ELF-1 (cell line): ENCODE measurements at regions not wholly inside any gene's neighbourhood (a gene's known extent, or its start where the extent isn't known, plus 50 kb on each side); places are given as distances from the start of the nearest gene placed in this dataset.

Source experiments
- DNase-seq: peaks from one replicate; pipeline ENCODE4 v3.0.0-alpha.2; 2016; ENCODE audit warnings: low read depth, low spot score

DNA sequence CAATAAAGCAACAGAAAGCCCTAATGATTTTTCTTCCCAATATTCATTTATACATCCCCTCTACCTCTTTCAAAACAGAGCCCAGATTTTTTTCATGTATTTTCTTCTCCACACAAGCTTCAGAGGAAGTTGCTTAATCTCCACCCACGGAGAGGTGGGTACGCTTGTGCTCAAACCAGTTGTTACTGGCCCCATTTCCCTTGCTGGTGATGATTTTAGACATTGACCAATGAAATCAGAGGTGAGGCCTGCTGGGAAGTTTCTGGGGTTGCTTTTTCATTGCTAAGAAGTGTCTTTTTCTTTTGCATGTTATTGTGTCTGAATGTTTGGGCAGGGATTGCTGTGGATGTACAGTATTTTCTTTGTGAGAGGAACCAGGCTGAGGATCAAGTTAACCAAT is 448.1 kb upstream of the B3GALT2 start:
- no peak for DNase-seq

DNA sequence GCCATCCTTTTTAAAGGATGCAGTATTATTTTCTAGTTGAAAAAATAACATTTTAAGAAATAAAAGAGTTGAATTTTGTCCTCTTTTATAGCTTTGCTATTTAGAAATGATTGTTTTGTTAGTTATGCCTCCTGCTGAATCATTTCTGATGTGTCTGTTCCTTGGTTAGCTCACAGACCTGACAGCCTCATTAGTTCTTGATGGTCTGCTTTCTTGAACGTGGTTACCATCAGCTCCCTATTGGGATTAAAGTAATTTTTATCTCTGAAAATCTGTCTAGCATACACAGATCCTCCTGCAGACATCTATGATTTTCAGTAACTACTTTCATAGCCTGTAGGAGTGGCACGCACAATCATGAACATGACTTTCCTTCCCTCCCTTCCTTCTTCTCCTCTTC is 447.6 kb upstream of the B3GALT2 start:
- no peak for DNase-seq

DNA sequence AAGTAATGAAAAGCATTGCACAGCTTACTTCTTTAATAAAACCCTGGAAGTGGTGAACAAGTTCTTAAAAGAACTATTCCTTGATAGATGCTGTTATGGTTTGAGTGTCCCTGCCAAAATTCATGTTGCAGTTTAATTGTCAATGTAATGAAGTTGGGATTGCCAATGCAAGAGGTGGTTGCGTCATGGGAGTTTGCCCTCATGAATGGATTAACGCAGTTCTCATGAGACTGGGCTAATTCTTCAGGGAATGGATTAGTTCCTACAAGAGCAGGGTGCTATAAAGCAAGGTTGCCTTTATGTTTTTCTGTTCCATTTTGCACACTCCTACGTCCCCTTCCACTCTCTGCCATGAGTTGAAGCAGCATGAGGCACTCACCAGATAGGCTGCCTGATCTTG is 446.7 kb upstream of the B3GALT2 start:
- no peak for DNase-seq

DNA sequence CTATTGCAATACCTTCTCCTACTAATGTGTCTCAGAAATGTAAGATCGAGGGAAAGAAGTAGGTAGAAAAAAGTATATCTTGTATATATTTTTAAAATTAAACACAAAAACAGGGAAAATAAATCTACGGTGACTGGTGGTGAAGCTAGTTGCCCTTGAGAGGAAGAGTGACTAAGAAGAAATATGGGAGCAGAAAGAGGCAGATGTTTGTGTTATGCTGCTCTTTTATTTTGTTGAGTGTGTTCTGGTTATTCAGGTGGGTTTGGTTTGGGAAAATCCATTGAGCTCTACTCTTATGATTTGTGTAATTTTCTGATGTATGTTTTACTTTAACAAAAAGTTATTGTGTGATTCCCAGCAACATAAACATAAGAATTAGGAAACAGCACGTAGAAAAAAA is 444.9 kb upstream of the B3GALT2 start:
- DNase-seq, result no peak

DNA sequence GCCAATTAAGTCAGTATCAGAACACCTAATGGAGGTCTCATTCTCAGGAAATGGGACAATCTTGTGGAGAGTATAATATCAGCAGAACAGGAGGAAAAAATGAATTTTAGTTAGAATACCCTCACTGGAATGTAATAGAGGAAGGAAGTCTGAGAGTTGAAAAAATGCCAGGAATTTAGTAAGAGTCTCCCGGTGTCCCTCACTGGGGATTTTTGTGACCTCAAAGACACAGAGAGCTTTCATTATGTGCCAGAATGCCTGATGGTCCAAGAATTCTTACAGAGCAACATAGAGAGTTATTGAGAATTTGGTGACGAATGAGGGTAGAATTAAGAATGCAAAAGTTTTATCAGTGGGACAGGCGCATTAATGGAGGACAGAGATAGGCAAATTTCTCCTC is 443.5 kb upstream of the B3GALT2 start:
- no peak for DNase-seq

DNA sequence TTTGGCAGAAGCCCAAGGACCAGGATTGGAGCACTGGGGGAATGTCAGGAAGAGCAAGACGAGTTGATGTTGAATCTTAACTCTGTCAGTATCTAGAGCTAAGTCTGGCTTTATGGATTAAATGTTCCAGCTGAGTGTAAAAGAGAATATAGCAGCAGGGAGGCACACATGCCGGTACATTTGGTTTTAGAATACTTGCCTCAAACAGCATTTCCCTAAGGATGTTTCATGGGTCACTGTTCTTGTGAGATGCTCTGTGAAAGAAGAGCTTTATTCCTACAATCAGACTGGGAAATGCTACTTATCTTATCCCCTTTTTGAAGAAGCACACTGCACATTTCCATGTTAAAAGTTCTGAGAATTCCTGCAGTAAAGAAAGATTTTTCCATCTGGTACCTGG is 440.3 kb upstream of the B3GALT2 start:
- no peak for DNase-seq

DNA sequence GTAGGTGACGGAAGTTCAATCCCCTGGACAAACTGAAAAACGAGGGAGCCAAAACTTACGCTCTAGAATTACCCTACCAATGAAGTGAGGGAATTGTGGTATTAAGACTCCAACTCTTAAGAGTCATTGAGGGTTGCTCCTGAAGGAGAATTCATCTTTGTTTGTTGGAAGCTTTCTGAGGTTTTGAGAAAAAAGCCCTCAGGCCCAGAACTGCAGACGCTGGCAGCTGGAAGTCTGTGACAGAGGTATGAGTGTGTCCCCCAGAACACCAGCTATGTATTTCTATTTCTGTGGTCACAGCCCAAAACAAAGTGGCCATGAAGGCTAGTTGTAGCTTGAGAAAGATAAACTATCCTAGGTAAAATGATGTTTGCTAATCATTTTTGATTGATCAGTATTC is 438.8 kb upstream of the B3GALT2 start:
- no peak for DNase-seq

DNA sequence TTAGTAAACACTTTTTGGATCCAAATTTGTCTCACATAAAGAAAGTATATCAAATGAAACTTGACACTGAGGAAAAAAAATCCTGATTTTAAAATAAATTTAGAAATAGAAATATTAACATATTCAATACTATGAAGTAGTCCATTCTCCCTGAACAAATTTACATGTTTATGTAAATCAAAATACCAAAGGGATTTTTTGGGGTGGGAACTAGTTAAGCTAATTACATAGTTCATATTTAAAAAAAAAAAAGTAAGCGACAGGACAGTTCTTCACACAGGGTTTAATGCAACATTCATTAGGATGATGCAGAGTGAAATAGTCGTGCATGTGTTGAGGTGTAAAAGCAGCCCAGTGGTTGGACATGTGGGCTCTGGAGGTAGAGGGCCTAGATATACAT is 433.5 kb upstream of the B3GALT2 start:
- no peak for DNase-seq

DNA sequence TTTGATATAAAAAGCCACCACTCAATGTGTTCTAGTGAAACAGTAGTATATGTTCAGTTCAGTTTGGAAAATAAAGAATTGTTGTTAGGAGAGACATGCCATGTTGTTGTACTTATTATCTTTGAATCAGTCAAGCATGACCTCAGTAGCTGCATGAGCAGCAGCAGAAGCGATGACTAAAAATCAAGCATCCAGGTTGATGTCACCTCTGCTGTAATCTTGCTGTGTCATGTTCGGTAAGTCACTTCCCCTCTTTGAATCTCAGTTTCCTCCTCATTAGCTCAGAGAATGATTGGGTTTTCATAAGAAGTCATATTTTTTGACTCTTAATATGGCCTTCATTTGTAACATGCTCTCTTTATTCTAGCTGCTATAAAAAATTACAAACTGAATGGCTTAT is 428.4 kb upstream of the B3GALT2 start:
- DNase-seq, result no peak

DNA sequence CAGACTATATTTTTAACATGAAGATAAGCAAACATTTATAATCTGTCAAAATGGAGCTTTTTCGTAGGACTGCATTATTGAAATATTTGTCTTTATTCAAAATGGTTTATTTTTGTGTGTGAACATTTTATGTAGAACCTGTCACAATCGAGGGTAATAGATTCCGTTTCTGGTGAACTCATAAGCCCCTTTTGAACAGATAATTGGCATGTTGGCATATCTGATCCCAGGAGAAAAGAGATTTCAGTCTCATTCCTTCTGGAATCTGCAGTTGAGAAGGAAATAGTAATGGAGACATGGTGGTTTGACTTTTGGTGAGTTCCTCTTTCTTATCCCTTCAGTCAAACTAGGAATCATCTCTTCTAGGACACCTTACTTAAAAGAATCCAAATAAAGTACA is 427.9 kb upstream of the B3GALT2 start:
- no peak for DNase-seq

DNA sequence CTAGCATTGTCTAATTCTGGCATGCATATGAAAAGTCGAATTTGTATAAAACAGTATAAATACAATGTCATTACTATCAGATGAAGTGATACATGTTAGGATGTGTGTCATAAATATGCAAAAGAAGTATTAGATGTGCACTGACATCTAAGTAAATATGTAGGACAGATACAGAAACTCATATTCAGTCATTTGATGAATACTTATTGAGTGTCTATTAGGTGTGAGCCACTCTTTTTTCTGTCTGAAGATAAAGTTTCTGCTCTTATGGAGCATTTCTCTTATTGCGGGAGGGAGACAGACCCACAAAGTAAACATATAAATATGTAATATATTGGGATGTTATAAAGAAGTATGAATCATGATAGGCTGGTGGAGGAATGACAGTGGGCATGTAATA is 426.6 kb upstream of the B3GALT2 start:
- no peak for DNase-seq

DNA sequence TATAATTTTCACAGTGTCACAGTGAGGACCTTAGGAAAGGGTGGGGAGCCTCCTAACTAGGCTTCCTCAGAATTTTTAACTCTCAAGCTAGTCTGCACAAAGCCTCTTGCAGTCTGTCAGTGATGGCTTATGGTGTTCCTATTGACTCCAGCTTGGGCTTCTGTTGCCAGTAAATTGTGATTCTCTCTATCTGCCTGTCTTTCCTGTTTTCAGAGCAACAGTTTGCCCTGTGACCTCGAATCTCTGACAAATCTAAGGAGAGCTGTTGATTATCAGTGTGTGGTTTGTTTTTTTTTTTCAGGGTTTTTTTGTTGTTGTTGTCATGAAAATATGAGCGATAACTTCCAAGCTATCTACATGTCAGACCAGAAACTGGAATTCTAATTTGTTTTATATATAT is 423.2 kb upstream of the B3GALT2 start:
- DNase-seq, result no peak

DNA sequence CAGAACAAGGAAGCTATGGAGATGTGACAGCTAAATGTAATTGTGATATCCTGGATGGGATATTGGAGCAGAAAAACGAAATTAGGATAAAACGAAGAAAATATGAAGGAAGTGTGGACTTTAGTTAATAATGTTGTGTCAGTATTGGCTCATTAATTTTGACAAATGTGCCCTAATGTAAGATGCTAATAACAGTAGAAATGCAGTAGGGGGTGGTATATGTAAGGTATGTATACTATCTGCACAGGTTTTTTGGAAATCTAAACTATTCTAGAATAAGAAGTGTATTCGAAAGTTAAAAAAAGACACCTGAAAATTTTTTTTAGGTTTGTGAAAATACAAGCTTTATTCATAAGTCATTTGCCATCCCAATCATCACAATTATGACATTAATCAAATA is 421.4 kb upstream of the B3GALT2 start:
- no peak for DNase-seq

DNA sequence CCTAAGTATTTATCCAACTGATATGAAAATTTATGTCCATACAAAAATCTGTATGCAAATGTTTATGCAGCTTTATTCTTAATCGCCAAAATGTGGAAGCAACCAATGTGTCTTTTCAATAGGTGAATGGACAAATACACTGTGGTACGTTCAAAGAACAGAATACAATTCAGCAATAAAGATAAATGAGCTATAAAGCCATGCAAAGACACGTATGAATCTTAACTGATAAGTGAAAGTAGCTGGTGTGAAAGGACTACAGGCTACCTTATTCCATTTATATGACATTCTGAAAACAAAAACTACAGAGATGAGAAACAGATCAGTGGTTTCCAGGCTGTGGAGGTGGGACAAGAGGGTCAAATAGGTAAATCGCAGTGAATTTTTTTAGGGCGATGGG is 419.6 kb upstream of the B3GALT2 start:
- no peak for DNase-seq

DNA sequence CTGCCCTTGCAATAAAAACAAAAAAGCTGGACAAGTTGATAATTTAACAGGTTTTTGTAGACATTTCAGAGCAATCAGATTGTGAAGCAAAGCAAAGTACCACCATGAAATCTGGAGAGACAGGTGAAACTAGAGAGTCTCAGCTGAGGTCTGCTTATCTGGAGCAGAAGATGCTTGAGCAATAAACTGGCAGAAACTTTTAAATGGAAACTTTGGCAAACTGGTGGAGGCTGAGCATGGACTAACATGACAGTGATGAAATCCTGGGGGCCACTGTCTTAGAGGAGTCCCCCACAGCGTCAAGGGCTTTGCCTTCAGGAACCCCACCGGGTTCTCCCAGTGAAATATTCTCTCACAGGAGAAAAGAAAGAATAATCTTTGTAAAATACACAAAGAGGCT is 416.3 kb upstream of the B3GALT2 start:
- no peak for DNase-seq

DNA sequence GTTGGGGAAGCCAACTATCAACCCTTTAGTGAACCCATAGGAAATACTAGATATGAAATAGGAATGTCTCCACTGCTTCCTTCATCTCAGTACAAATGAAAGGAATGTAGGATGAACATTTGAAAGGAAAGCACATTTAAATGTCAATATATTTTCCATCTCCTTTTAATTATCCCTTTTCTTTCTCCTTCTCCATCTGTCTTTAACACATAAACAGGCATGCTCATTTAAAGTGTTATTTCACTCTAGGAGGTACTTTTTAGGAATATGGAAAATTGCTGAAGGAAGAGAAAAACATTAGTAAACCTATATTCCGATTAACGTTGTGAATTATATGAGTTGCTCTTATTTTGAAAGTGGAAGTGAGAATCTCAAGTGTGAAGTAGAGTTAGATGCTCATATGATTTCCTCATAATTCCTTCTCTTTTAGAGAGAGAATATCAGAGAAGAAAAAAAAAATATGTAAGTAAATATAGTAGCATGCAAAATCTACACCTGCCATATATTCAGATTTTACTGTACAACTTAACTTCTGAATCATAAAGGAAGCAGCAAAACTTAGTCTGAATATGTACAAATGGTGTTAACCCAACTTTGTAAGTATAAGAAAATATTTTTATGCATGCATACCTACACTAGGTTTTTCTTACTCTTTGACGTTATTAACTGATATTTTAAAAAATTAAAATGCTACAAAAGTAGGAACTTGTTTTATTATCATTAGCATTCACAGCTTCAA is 406.9 kb upstream of the B3GALT2 start:
- DNase-seq, result no peak

DNA sequence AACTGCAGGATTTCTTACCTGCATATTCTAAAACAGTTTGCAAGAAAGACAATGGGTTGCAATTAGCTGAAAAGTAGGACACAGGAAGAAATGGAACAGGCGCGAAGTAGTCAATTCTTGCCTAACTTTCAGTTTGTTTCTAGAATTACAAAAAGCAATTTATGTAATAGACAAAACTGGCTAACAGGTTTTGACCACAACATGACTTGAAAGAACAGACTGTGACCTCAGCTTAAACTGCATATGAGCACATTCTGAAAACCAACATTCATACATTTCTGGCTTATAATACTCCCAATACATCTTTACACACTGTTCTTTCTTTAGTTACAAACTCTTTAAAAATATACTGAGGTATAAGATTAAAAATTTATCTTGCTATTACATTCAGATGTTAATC is 405.9 kb upstream of the B3GALT2 start:
- DNase-seq, result no peak

DNA sequence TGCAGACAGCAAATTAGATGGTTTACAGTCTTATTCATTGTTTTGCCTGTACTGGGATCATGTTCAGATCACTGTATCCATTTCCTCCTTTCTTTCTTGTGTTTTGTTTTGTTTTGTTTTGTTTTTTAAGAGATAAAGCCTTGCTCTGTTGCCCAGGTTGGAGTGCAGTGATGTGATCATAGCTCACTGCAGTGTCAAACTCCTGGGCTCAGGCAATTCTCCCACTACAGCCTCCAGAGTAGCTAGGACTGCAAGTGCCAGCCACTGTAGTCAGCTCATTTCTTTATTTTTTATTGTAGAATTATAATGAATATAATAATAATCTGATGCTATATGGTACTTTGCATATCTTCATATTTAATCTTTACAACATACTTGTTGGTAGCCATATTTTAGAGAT is 403.7 kb upstream of the B3GALT2 start:
- DNase-seq, result no peak

DNA sequence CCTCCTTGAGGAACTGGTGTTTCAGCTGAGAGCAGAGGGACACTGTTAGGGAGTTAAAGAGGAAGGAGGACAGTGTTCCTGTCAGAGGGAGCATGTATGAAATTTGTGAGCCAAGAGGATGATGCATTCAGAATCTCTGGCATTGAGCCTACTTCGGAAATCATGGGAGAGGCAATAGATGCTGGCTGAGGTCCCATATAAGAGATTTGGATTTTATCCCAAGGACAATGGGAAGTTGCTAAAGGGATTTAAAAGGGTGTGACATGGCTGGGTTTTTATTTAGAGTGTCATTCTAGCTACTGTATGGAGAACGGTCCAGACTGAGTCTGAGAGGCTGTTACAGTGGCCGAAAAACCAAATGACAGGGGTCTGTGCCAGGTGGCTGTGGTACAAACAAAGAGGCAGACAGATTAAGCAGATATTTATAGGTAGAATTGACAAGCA is 403.2 kb upstream of the B3GALT2 start:
- no peak for DNase-seq

DNA sequence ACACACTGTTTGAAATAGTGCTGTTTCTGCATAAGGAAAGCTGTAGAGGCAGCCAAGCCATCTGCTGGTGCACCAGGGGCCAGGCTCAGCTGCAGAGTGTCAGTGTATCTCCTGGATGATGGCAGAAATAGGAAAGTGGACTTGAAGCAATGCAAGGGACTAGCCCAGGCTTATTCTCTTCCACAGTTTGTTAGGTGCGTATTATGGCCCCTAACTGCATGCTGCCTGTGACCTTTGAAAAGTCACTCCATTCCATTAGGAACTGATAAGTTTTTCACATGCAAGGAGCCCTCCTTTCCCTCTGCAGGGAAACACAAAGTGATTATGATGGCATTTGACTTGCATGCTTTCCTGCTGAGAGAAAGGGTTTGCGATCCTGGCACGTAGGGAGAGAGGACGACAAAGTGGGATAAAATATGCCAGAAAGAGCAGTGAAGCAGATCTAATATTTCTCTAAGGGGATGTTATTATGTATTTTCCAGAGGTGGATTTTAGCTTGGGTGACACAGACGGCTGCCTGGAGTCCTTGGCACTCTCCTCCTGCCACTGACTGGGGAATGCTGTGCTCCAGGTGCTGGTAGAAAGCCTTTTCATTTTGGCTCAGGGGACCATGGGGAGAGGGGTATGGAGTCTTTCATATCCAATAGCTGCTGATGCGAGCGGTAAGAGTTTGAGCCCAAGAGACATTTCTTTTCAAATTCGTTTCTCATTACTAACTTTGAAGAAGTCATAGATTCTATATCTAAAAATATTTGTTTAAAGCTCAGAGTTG is 402.1 kb upstream of the B3GALT2 start:
- peak; percentile 11 for DNase-seq

DNA sequence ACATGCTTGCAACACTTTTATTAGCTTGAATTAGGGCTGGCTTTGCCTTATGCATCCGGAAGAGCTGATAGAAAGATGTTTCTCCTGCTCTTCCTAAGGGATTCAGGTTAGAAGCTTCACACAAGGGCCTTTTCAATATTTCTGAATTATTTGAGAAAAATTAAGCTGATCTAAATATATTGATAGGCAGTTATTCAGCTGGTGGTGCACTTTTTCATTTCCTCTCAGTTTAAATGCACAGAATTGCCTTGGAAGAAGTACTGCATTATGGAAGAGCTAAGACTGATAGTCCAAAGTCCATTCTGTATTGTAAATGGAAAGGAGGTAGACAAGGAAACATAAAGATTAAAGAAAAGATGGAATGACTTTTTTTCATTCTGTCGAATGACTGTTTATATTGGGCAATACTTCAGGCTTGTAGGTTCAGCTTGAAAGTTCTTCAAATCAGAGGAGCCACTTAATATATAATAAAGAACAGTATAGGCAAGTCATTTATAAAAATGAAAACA is 398.4 kb upstream of the B3GALT2 start:
- no peak for DNase-seq

DNA sequence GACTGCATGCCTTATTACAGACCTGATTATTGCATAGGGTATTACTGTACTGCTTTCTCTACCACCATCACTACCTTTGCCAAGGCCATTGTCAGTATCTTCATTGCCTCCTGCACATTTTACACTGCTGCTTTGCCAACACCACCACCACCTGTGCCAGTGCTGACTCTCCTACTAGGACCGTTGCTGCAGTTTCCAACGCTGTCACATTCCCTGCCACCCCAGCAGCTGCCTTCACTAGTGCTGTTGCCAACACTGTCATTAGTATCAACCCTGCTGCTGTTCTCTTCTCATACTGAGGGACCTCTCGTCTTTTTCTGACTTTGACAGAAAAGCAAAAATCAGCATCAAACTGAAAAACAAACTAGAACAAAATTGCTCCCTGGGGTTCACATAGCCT is 394.9 kb upstream of the B3GALT2 start:
- no peak for DNase-seq

DNA sequence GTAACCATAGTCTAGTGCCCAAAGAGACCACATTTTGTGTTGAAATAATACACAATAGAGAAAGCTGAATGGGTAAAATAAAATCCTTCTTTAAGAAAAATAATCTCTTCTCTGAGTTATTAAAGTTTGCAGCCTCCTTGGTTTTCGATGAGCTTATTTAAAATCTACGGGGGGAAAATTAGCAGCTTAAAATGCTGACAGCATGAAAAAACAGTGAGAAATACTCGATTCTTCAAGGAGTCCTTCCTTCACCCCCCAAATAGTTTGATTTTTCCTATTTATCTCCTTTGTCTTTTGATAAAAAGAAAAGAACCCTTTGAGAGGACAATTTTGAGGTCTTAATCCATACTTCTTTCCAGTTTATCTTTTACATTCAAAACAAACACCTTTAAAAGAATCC is 394.0 kb upstream of the B3GALT2 start:
- no peak for DNase-seq
